ENCODE measurements at regions not wholly inside any gene's neighbourhood (a gene's known extent, or its start where the extent isn't known, plus 50 kb on each side); places are given as distances from the start of the nearest gene placed in this dataset.

- no peak for TF ChIP-seq SPI1 (IDR thresholded peaks at IDR 0.05; ENCODE audit: borderline replicate concordance, low read depth)
- TF ChIP-seq REST (IDR thresholded peaks at IDR 0.05; ENCODE audit: insufficient replicate concordance, low read depth): no peak
- no peak for DNase-seq (ENCODE audit: low read depth in 1 of 2, low spot score in 1 of 2)
- Histone ChIP-seq H3K4me3 (replicated peaks; ENCODE audit: insufficient read depth, low read length) (no peak overlapping the region), H3K27me3 (ENCODE audit: insufficient read depth, poor library complexity, severe bottlenecking) (no peaks in the 10 kb centered on the region), H3K27ac (replicated peaks) (no peak overlapping the region)
Observed at GRCh38 chr1:233788687-233789086, 115.8 kb upstream of the SLC35F3 start.

GRCh38 chr1:233790121-233790520, 114.4 kb upstream of the SLC35F3 start:
- DNase-seq (ENCODE audit: low read depth in 1 of 2, low spot score in 1 of 2): no peak
- TF ChIP-seq GABPA (IDR thresholded peaks at IDR 0.05; ENCODE audit: low read depth) (no peak), REST (IDR thresholded peaks at IDR 0.05; ENCODE audit: insufficient replicate concordance, low read depth) (no peak), CTCF (IDR thresholded peaks at IDR 0.05; ENCODE audit: insufficient read depth, low read length) (no peak), SPI1 (IDR thresholded peaks at IDR 0.05; ENCODE audit: borderline replicate concordance, low read depth) (no peak), POLR2AphosphoS5 (IDR thresholded peaks at IDR 0.05; ENCODE audit: low read depth) (no peak)
- H3K27ac ChIP-seq (replicated peaks): no peak overlapping the region
- no peak overlapping the region for H3K4me3 ChIP-seq (replicated peaks; ENCODE audit: insufficient read depth, low read length)
- no peaks in the 10 kb centered on the region for H3K27me3 ChIP-seq (ENCODE audit: insufficient read depth, poor library complexity, severe bottlenecking)

- TF ChIP-seq CTCF (IDR thresholded peaks at IDR 0.05; ENCODE audit: insufficient read depth, low read length) (peak; percentile 94), REST (IDR thresholded peaks at IDR 0.05; ENCODE audit: insufficient replicate concordance, low read depth) (no peak), SPI1 (IDR thresholded peaks at IDR 0.05; ENCODE audit: borderline replicate concordance, low read depth) (no peak)
Observed at GRCh38 chr1:233790662-233791371, 113.7 kb upstream of the SLC35F3 start.

More at GRCh38 chr1:233790662-233791371, 113.7 kb upstream of the SLC35F3 start:
- Histone ChIP-seq H3K4me3 (replicated peaks; ENCODE audit: insufficient read depth, low read length) (no peak overlapping the region), H3K27ac (replicated peaks) (no peak overlapping the region), H3K27me3 (ENCODE audit: insufficient read depth, poor library complexity, severe bottlenecking) (no peaks in the 10 kb centered on the region)
- DNase-seq (ENCODE audit: low read depth in 1 of 2, low spot score in 1 of 2): peak; percentile 13 to 44
